Tibial nerve (tissue), 4 donors: ENCODE measurements at regions not wholly inside any gene's neighbourhood (a gene's known extent, or its start where the extent isn't known, plus 50 kb on each side); places are given as distances from the start of the nearest gene placed in this dataset.

Source experiments
- DNase-seq, 2 donors: peaks; one replicate each; pipeline ENCODE4 v3.0.0-alpha.2; 2019; ENCODE audit warnings: low spot score in 2 of 2
- H3K27ac ChIP-seq, 4 donors: fragments of 200-600 bp; sonication (generic) in 3 of 4; one replicate each; pipeline ENCODE4 v1.5.1; 2017 to 2019; ENCODE audit warnings: mild to moderate bottlenecking in 1 of 4
- H3K27me3 ChIP-seq, 2 donors: fragments of 200-600 bp; sonication (generic) in 1 of 2; one replicate each; pipeline versions ENCODE4 v1.5.1 to v1.6.0; 2017 to 2019
- H3K36me3 ChIP-seq, 3 donors: fragments of 200-600 bp; sonication (generic); one replicate each; pipeline ENCODE4 v1.5.1; 2018 to 2019
- H3K4me1 ChIP-seq, 4 donors: fragments of 200-600 bp; sonication (generic) in 3 of 4; one replicate each; pipeline ENCODE4 v1.5.1; 2017 to 2019
- H3K4me3 ChIP-seq, 4 donors: fragments of 200-600 bp; sonication (generic) in 3 of 4; one replicate each; pipeline ENCODE4 v1.5.1; 2017 to 2019; ENCODE audit warnings: mild to moderate bottlenecking in 1 of 4, moderate library complexity in 1 of 4
- H3K9me3 ChIP-seq, 4 donors: fragments of 200-600 bp; sonication (generic) in 3 of 4; one replicate each; pipeline ENCODE4 v1.5.1; 2017 to 2019
- EP300 ChIP-seq, 2 donors: sonication (generic); formaldehyde crosslinking; IDR thresholded peaks; one replicate each; pipeline ENCODE4 v1.6.1; 2017; ENCODE audit warnings: antibody characterized with exemption in 2 of 2, mild to moderate bottlenecking in 1 of 2
- POLR2A ChIP-seq, 2 donors: fragments of 450-650 bp; IDR thresholded peaks; one replicate each; pipeline ENCODE4 v1.6.1; 2017; ENCODE audit warnings: antibody characterized with exemption in 2 of 2, mild to moderate bottlenecking in 2 of 2, moderate library complexity in 2 of 2
- WGBS, 2 donors: methylation state at CpG; one replicate each; pipeline ENCODE4 v1.1.5; 2018; 5-methylcytosine and 5-hydroxymethylcytosine counted together
- TF ChIP-seq, protein P1 (sequence below), 5 experiments: fragments of 200-600 bp in 3 of 5; fragments of 450-650 bp in 2 of 5; sonication (generic) in 3 of 5; IDR thresholded peaks; one replicate each; pipeline ENCODE4 v1.5.1; 2016 to 2019; ENCODE audit warnings: antibody characterized with exemption in 5 of 5, mild to moderate bottlenecking in 3 of 5, moderate library complexity in 2 of 5

DNA sequence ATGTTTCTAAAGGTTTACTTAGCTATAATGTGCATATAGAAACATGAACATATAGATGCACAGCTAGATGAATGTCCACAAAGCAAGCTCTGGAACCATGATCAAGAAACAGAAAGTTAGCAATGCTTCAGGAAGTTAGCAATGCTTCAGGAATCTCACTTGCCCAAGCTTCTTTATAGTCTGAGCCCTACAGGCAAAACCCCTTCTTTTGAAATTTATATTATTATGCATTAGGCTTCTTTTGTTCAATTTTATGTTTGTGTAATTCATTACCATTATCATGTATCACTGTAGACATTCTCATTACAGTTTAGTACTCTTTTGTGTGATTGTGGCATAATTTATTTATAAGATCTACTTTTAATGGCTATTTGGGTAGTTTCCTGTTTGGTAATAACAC, 286.4 kb upstream of the BCHE start:
- DNase-seq, result no peak
- no peaks in the 10 kb centered on the region for H3K36me3 ChIP-seq
- no peak overlapping the region for H3K4me3 ChIP-seq
- H3K27ac ChIP-seq, result no peak overlapping the region
- H3K27me3 ChIP-seq, result no peaks in the 10 kb centered on the region
- H3K4me1 ChIP-seq, result no peaks in the 10 kb centered on the region
- H3K9me3 ChIP-seq, result no peaks in the 10 kb centered on the region
- TF ChIP-seq, protein P1, sequence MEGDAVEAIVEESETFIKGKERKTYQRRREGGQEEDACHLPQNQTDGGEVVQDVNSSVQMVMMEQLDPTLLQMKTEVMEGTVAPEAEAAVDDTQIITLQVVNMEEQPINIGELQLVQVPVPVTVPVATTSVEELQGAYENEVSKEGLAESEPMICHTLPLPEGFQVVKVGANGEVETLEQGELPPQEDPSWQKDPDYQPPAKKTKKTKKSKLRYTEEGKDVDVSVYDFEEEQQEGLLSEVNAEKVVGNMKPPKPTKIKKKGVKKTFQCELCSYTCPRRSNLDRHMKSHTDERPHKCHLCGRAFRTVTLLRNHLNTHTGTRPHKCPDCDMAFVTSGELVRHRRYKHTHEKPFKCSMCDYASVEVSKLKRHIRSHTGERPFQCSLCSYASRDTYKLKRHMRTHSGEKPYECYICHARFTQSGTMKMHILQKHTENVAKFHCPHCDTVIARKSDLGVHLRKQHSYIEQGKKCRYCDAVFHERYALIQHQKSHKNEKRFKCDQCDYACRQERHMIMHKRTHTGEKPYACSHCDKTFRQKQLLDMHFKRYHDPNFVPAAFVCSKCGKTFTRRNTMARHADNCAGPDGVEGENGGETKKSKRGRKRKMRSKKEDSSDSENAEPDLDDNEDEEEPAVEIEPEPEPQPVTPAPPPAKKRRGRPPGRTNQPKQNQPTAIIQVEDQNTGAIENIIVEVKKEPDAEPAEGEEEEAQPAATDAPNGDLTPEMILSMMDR (IDR thresholded peaks at IDR 0.05), result no peak
- TF ChIP-seq EP300 (IDR thresholded peaks at IDR 0.05) (no peak), POLR2A (IDR thresholded peaks at IDR 0.05) (no peak)

DNA sequence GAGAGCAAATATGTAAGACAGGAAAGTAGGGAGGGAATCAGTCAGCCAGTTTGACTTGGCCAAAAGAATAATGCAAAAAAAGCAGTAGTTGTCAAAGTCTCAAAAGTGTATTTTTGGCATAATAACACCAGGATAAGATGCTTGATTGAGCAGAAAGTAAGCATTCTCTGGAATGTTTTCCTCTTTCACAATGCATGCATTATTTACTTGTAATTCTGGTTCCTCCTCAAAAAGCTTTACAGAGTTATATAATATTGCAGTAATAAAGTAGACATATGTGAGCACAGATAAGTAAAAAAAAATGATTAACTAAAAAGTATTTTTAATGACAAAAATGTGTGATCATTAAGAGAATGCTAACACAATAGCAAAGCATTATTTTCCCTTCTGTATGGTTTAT, 285.9 kb upstream of the BCHE start:
- H3K4me3 ChIP-seq, result no peak overlapping the region
- no peak for DNase-seq
- no peaks in the 10 kb centered on the region for H3K27me3 ChIP-seq
- no peaks in the 10 kb centered on the region for H3K4me1 ChIP-seq
- no peak for TF ChIP-seq EP300 (IDR thresholded peaks at IDR 0.05)
- no peak for TF ChIP-seq POLR2A (IDR thresholded peaks at IDR 0.05)
- TF ChIP-seq, protein P1 (IDR thresholded peaks at IDR 0.05), result no peak
- H3K9me3 ChIP-seq, result no peaks in the 10 kb centered on the region
- no peak overlapping the region for H3K27ac ChIP-seq
- no peaks in the 10 kb centered on the region for H3K36me3 ChIP-seq

DNA sequence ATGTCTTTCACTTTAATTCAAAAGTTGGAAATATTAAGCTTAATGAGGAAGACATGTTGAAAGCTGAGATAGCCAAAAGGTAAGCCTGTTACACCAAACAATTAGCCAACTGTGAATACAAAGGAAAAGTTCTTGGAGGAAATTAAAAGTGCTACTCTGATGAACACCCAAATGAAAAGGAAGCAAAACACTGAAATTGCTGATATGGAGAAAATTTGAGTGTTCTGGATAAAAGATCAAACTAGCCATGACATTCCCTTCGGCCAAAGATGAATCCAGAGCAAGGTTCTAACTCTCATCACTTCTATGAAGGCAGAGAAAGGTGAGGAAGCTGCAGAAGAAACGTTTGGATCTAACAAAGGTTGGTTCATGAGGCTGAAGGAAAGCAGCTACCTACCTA, 280.8 kb upstream of the BCHE start:
- no peak for TF ChIP-seq EP300 (IDR thresholded peaks at IDR 0.05)
- TF ChIP-seq, protein P1 (IDR thresholded peaks at IDR 0.05), result no peak
- no peak for TF ChIP-seq POLR2A (IDR thresholded peaks at IDR 0.05)
- Histone ChIP-seq H3K9me3 (no peaks in the 10 kb centered on the region), H3K4me1 (no peaks in the 10 kb centered on the region), H3K27ac (no peak overlapping the region), H3K36me3 (no peaks in the 10 kb centered on the region), H3K4me3 (no peak overlapping the region), H3K27me3 (no peaks in the 10 kb centered on the region)
- DNase-seq, result no peak
- WGBS, 2 donors, result 58 to 67% methylated on average over 2 of the region's 2 CpGs

DNA sequence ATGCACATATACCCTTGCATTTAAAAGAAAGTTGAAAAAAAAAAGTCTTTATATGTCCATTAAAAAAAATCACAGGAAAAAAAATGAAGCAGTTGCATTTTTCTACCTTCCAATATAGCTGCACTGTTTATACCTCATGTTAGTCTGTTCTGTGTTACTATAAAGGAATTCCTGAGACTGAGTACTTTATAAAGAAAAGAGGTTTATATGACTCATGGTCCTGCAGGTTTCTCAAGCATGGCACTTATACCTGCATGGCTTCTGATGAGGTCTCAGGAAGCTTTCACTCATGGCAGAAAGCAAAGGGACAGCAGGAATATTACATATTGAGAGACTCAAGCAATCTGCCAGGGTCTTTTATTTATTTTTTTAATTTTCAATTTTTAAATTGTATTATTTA, 277.2 kb upstream of the BCHE start:
- no peaks in the 10 kb centered on the region for H3K9me3 ChIP-seq
- H3K36me3 ChIP-seq, result no peaks in the 10 kb centered on the region
- no peak overlapping the region for H3K27ac ChIP-seq
- no peaks in the 10 kb centered on the region for H3K27me3 ChIP-seq
- DNase-seq, result no peak
- H3K4me1 ChIP-seq, result no peaks in the 10 kb centered on the region
- TF ChIP-seq EP300 (IDR thresholded peaks at IDR 0.05) (no peak), POLR2A (IDR thresholded peaks at IDR 0.05) (no peak)
- TF ChIP-seq, protein P1 (IDR thresholded peaks at IDR 0.05), result no peak
- no peak overlapping the region for H3K4me3 ChIP-seq

DNA sequence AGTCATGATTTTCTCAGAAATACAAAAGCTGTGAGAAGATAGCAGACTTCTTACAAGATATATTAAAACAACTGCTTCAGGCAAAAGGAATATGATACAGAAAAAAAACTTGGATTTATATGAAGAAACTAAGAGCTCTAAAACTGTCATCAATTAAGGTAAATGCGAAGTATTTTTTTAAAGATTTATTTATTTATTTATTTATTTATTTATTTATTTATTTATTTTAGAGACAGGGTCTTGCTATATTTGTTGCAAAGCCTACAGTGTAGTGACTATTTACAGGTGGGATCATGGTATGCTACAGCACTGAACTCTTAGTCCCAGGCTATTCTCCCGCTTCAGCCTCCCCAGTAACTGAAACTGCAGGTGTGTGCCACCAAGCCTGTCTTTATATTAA, 274.3 kb upstream of the BCHE start:
- TF ChIP-seq EP300 (IDR thresholded peaks at IDR 0.05) (no peak), POLR2A (IDR thresholded peaks at IDR 0.05) (no peak)
- TF ChIP-seq, protein P1 (IDR thresholded peaks at IDR 0.05), result no peak
- H3K4me1 ChIP-seq, result no peaks in the 10 kb centered on the region
- DNase-seq, result no peak
- no peaks in the 10 kb centered on the region for H3K36me3 ChIP-seq
- no peaks in the 10 kb centered on the region for H3K9me3 ChIP-seq
- 93 to 95% methylated on average over 2 of the region's 2 CpGs for WGBS, 2 donors
- no peaks in the 10 kb centered on the region for H3K27me3 ChIP-seq
- H3K4me3 ChIP-seq, result no peak overlapping the region
- no peak overlapping the region for H3K27ac ChIP-seq
